Natural killer cell (primary cell): ENCODE measurements at regions not wholly inside any gene's neighbourhood (a gene's known extent, or its start where the extent isn't known, plus 50 kb on each side); places are given as distances from the start of the nearest gene placed in this dataset.
"Not testable (repeated sequence)": the region's sequence is repeated elsewhere in the genome, so short reads cannot be mapped to it uniquely, and the experiment has no call there.

Experiments
- ATAC-seq, 3 donors: fragments of 150-1000 bp in 2 of 3; fragments of 200-7000 bp in 1 of 3; cut with Tn5 transposase; 1 replicate in 1 of 3; 2 replicates in 2 of 3; pipeline ENCODE4 v1.10.0; 2021; ENCODE audit warnings: mild to moderate bottlenecking in 2 of 3, moderate library complexity in 2 of 3
- DNase-seq, 2 donors: peaks; one replicate each; pipeline versions ENCODE4 v3.0.0 to v3.0.0-alpha.2; 2013 to 2021; ENCODE audit warnings: mixed read lengths in 1 of 2
- H3K27ac ChIP-seq: one replicate; pipeline ENCODE4 v1.5.1; 2013; ENCODE audit warnings: mild to moderate bottlenecking, low read length
- H3K27me3 ChIP-seq: one replicate; pipeline ENCODE4 v1.6.1; 2013; ENCODE audit warnings: low read length; ENCODE audit not compliant: control insufficient read depth, insufficient read depth
- H3K36me3 ChIP-seq: one replicate; pipeline ENCODE4 v1.6.1; 2013; ENCODE audit warnings: low read length; ENCODE audit not compliant: control insufficient read depth, insufficient read depth
- H3K4me1 ChIP-seq: one replicate; pipeline ENCODE4 v1.6.1; 2013; ENCODE audit warnings: low read length; ENCODE audit not compliant: control insufficient read depth, insufficient read depth
- H3K4me3 ChIP-seq: one replicate; pipeline ENCODE4 v1.5.1; 2013; ENCODE audit warnings: low read length
- H3K9me3 ChIP-seq: one replicate; pipeline ENCODE4 v1.6.1; 2013; ENCODE audit warnings: low read length; ENCODE audit not compliant: control insufficient read depth, insufficient read depth
- H3K27ac Mint-ChIP-seq, 2 donors: one replicate each; pipeline ENCODE4 v1.8.0; 2022; ENCODE audit warnings: mild to moderate bottlenecking in 2 of 2, mixed read lengths in 2 of 2, moderate library complexity in 1 of 2
- H3K27me3 Mint-ChIP-seq, 2 donors: one replicate each; pipeline ENCODE4 v1.8.0; 2022; ENCODE audit warnings: low read depth in 2 of 2, mixed read lengths in 2 of 2
- H3K36me3 Mint-ChIP-seq: one replicate; pipeline ENCODE4 v1.8.0; 2022; ENCODE audit warnings: mixed read lengths
- H3K4me1 Mint-ChIP-seq, 2 donors: one replicate each; pipeline ENCODE4 v1.8.0; 2022; ENCODE audit warnings: mixed read lengths in 2 of 2
- H3K4me3 Mint-ChIP-seq: one replicate; pipeline ENCODE4 v1.8.0; 2022; ENCODE audit warnings: mild to moderate bottlenecking, moderate library complexity, mixed read lengths
- H3K9me3 Mint-ChIP-seq, 2 donors: one replicate each; pipeline ENCODE4 v1.8.0; 2022; ENCODE audit warnings: mixed read lengths in 2 of 2
- CTCF ChIP-seq: fragments of 200-600 bp; IDR thresholded peaks from one replicate; pipeline ENCODE4 v1.8.0; 2022; ENCODE audit warnings: antibody characterized with exemption
- WGBS: methylation state at CpG from one replicate; pipeline ENCODE4 v1.1.7; 2013; ENCODE audit warnings: missing lambda C conversion rate; ENCODE audit not compliant: insufficient coverage; 5-methylcytosine and 5-hydroxymethylcytosine counted together
- intact Hi-C: fragments of 100-400 bp; cut with micrococcal nuclease; formaldehyde crosslinking; loops from one replicate; pipeline ENCODE4 v1.14.2; 2022

DNA sequence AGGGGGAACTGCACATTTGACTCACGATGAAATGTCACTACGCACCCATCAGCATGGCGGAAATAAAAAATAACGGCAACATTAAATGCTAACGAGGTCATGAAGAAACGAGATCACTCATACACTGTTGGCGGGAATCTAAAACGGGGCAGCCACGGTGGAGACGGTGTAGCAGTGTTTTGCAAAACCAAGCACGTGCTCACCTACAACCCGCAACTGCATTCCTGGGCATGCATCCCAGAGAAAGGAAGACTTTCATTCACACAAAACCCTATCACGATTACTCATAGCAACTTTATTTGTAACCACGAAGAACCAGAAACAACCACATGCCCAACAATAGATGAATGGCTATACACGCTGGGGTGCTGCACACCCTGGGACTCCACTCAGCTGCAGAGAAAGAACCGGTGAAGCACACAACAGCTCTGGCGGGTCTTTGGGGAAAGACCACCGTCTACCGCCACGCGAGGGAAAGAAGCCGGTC is 77.0 kb downstream of the YTHDF1 start:
- ATAC-seq, result no peak
- no peaks in the 10 kb centered on the region for H3K36me3 ChIP-seq
- Mint-ChIP-seq H3K36me3 (no peaks in the 10 kb centered on the region), H3K4me3 (no peak overlapping the region), H3K4me1 (no peaks in the 10 kb centered on the region), H3K27me3 (peaks cover 0 to 7% of the 10 kb centered on the region in 2 donors), H3K27ac (no peak overlapping the region), H3K9me3 (no peaks in the 10 kb centered on the region)
- no peak for DNase-seq
- no peak overlapping the region for H3K27ac ChIP-seq
- no peak overlapping the region for H3K4me3 ChIP-seq
- no peaks in the 10 kb centered on the region for H3K9me3 ChIP-seq
- TF ChIP-seq CTCF, result no peak
- intact Hi-C loops, result no loop called here
- H3K27me3 ChIP-seq, result no peaks in the 10 kb centered on the region
- no peaks in the 10 kb centered on the region for H3K4me1 ChIP-seq
- 84% methylated on average over 22 of the region's 22 CpGs for WGBS

DNA sequence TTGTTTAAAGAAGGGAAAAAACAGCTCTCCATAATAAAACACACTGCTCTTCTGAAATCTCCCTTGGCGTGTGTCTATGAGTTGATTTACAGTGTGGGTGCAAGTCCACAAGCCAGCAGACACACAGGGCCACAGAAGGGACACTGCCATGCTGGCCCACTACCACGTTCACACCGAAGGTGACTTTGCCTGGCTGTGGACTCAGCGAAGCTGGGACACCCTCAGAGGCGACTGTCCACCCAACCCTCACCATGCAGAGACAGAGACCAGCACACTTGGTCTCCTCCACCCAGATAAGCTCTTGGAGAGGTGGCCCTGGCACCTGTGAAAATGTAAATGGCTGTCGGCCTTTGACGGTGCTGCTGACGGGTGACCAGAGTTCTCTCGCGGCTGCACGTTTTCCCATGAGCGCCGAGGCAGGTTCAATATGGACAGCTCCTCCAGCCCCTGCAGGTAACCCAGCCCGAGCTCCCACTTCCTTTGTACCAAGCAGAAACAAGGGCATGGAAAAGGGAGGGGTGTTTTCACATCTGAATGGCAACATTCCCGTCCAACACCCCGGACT is 78.0 kb downstream of the YTHDF1 start:
- no peak overlapping the region for H3K27ac ChIP-seq
- H3K4me3 ChIP-seq, result no peak overlapping the region
- H3K4me1 Mint-ChIP-seq, result no peaks in the 10 kb centered on the region
- no peak overlapping the region for H3K4me3 Mint-ChIP-seq
- no peaks in the 10 kb centered on the region for H3K27me3 ChIP-seq
- TF ChIP-seq CTCF, result no peak
- intact Hi-C loops, result no loop called here
- ATAC-seq, result no peak
- no peaks in the 10 kb centered on the region for H3K9me3 ChIP-seq
- 77% methylated on average over 16 of the region's 16 CpGs for WGBS
- no peak overlapping the region for H3K27ac Mint-ChIP-seq
- H3K36me3 ChIP-seq, result no peaks in the 10 kb centered on the region
- H3K27me3 Mint-ChIP-seq, result peaks cover 0 to under 1% of the 10 kb centered on the region in 2 donors
- no peak for DNase-seq
- H3K36me3 Mint-ChIP-seq, result no peaks in the 10 kb centered on the region
- no peaks in the 10 kb centered on the region for H3K9me3 Mint-ChIP-seq
- H3K4me1 ChIP-seq, result no peaks in the 10 kb centered on the region

DNA sequence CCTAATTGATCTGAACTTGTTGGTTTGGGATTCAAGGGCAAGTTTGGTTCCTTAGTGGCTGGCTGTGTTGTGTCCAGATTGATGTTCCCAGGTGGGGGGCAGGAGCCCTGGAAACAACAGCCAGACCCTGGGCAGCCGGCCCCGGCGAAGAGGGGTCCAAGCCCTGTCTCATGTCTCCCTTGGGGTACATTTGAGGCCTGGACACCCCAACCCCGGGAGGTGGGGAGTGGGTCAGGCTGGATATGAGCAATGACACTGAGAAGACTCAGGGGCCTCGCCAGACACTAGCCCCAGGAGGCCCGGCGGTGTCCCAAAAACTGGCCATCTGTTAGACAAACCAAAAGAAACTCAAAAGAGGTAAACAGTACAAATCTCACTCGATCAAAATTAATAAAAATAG is 79.6 kb downstream of the YTHDF1 start:
- Histone ChIP-seq H3K9me3 (no peaks in the 10 kb centered on the region), H3K36me3 (no peaks in the 10 kb centered on the region), H3K27me3 (no peaks in the 10 kb centered on the region), H3K27ac (no peak overlapping the region), H3K4me3 (no peak overlapping the region), H3K4me1 (no peaks in the 10 kb centered on the region)
- WGBS, result 80% methylated on average over 7 of the region's 8 CpGs
- intact Hi-C loops, result no loop called here
- Mint-ChIP-seq H3K4me1 (no peaks in the 10 kb centered on the region), H3K4me3 (no peak overlapping the region), H3K27me3 (no peaks in the 10 kb centered on the region), H3K27ac (no peak overlapping the region), H3K9me3 (no peaks in the 10 kb centered on the region), H3K36me3 (no peaks in the 10 kb centered on the region)
- TF ChIP-seq CTCF, result no peak
- DNase-seq (no peak), ATAC-seq (no peak)

DNA sequence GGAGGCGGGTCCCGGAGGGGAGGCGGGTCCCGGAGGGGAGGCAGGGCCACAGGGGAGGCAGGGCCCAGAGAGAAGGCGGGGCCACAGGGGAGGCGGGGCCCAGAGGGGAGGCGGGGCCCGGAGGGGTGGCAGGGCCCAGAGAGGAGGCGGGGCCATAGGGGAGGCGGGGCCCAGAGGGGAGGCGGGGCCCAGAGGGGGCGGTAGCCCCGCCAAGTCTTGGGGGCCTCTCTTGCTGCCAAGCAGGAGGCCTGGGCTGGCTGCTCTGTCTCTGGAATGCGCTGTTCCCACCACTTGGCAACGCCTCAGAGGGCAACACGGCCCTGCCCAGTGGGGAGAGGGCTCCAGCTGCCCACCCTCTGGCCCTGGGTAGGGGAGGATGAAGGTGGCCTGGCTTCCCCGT is 80.5 kb downstream of the YTHDF1 start:
- no peak for TF ChIP-seq CTCF
- peaks cover 3% of the 10 kb centered on the region for H3K27me3 ChIP-seq
- no peaks in the 10 kb centered on the region for H3K4me1 Mint-ChIP-seq
- no peak overlapping the region for H3K27ac ChIP-seq
- H3K27me3 Mint-ChIP-seq, result peaks cover 0 to under 1% of the 10 kb centered on the region in 2 donors
- H3K4me3 Mint-ChIP-seq, result no peak overlapping the region
- peak in 1 of 2 donors; percentile 20 for DNase-seq
- WGBS, result 83% methylated on average over 13 of the region's 17 CpGs
- ATAC-seq, result peak in 1 of 3 donors; percentile 21
- no peaks in the 10 kb centered on the region for H3K9me3 ChIP-seq
- intact Hi-C loops, result no loop called here
- H3K36me3 Mint-ChIP-seq, result no peaks in the 10 kb centered on the region
- no peak overlapping the region for H3K4me3 ChIP-seq
- H3K27ac Mint-ChIP-seq, result no peak overlapping the region
- H3K4me1 ChIP-seq, result no peaks in the 10 kb centered on the region
- H3K36me3 ChIP-seq, result no peaks in the 10 kb centered on the region
- H3K9me3 Mint-ChIP-seq, result no peaks in the 10 kb centered on the region

DNA sequence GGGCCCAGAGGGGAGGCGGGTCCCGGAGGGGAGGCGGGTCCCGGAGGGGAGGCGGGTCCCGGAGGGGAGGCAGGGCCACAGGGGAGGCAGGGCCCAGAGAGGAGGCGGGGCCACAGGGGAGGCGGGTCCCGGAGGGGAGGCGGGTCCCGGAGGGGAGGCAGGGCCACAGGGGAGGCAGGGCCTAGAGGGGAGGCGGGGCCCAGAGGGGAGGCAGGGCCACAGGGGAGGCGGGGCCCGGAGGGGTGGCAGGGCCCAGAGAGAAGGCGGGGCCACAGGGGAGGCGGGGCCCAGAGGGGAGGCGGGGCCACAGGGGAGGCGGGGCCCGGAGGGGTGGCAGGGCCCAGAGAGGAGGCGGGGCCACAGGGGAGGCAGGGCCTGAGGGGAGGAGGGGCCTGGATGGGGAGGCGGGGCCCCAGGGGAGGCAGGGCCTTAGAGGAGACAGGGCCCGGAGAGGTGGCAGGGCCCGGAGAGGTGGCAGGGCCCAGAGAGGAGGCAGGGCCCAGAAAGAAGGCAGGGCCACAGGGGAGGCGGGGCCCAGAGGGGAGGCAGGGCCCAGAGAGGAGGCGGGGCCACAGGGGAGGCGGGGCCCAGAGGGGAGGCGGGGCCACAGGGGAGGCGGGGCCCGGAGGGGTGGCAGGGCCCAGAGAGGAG is 81.1 kb downstream of the YTHDF1 start:
- H3K4me3 ChIP-seq, H3K27ac Mint-ChIP-seq, H3K27me3 ChIP-seq, H3K27me3 Mint-ChIP-seq, H3K36me3 Mint-ChIP-seq, DNase-seq, intact Hi-C loops, H3K36me3 ChIP-seq, H3K4me3 Mint-ChIP-seq, H3K9me3 ChIP-seq, H3K9me3 Mint-ChIP-seq, H3K4me1 Mint-ChIP-seq, H3K27ac ChIP-seq, H3K4me1 ChIP-seq: not testable (repeated sequence)
- ATAC-seq, result peak in 1 of 3 donors; percentile 72
- 91% methylated on average over 13 of the region's 29 CpGs for WGBS
